ENCODE measurements at regions not wholly inside any gene's neighbourhood (a gene's known extent, or its start where the extent isn't known, plus 50 kb on each side); places are given as distances from the start of the nearest gene placed in this dataset.

- H2BK5ac ChIP-seq (ENCODE audit: low read depth, low read length) = no peak overlapping the region
- H3K14ac ChIP-seq (ENCODE audit: insufficient read length) = no peak overlapping the region
- no peak overlapping the region for H3K23ac ChIP-seq (ENCODE audit: insufficient read length)
- H3K9ac ChIP-seq (replicated peaks in 1 of 4; ENCODE audit: extremely low read depth in 1 of 4, low read depth in 3 of 4, low read length in 3 of 4) = no peak overlapping the region
- H4K91ac ChIP-seq (replicated peaks; ENCODE audit: insufficient read length, low read length) = no peak overlapping the region
- ChIA-PET CTCF (ENCODE audit: partially characterized antibody) (interaction anchor here (0.6 to 1.3 kb wide), 4 partner anchors 10 to 169 kb away, joined by 3 to 4 read pairs (median 3); no protein-coding TSS in a partner anchor), POLR2A (ENCODE audit: partially characterized antibody) (interaction anchor here (0.5 to 1.5 kb wide), 2 partner anchors 11 to 56 kb away, joined by 3 to 4 read pairs; no protein-coding TSS in a partner anchor)
- no peak overlapping the region for H2BK12ac ChIP-seq (ENCODE audit: low read depth, low read length)
- H4K5ac ChIP-seq (ENCODE audit: insufficient read length, low read depth, low read length) = no peak overlapping the region
- peaks cover 0 to 9% (median 2%) of the 10 kb centered on the region in 4 experiments; a peak in 3 of 7 replicates for H3K4me1 ChIP-seq (replicated peaks in 1 of 4; ENCODE audit: control insufficient read depth in 3 of 4, insufficient read depth in 4 of 4, low read length in 3 of 4)
- no peaks in the 10 kb centered on the region for H3K36me3 ChIP-seq (ENCODE audit: control insufficient read depth in 2 of 4, insufficient read depth in 4 of 4, low read length in 3 of 4)
- H2AK5ac ChIP-seq (ENCODE audit: low read depth, low read length) = no peak overlapping the region
- H3K79me1 ChIP-seq (ENCODE audit: low read depth, low read length) = no peaks in the 10 kb centered on the region
- H2BK120ac ChIP-seq (replicated peaks; ENCODE audit: low read depth, low read length) = no peak overlapping the region
- no peak overlapping the region for H2AFZ ChIP-seq (ENCODE audit: low read length)
- H4K8ac ChIP-seq (ENCODE audit: extremely low read depth, insufficient read depth, low read length) = no peak overlapping the region
- H3K27ac ChIP-seq (ENCODE audit: low read depth, low read length) = no peak overlapping the region
- no peak overlapping the region for H3K56ac ChIP-seq (replicated peaks; ENCODE audit: insufficient read length, low read depth, low read length)
- DNase-seq (ENCODE audit: low read depth in 1 of 2, low spot score in 2 of 2) (no peak), FAIRE-seq (no peak)
- no peak overlapping the region for H2BK15ac ChIP-seq (ENCODE audit: low read length)
- H3K79me2 ChIP-seq (ENCODE audit: control insufficient read depth in 1 of 2, insufficient read depth in 2 of 2, low read length in 2 of 2) = no peaks in the 10 kb centered on the region
- peaks cover 1% of the 10 kb centered on the region; the same call in 1 of the 2 replicates for H3K23me2 ChIP-seq (ENCODE audit: low read depth, low read length)
- H3K4me2 ChIP-seq (ENCODE audit: insufficient read depth in 1 of 2, low read depth in 2 of 2, low read length in 2 of 2) = no peak overlapping the region
- H3K18ac ChIP-seq (ENCODE audit: extremely low read depth, low read length) = no peak overlapping the region
- no peak overlapping the region for H3K4ac ChIP-seq (replicated peaks; ENCODE audit: insufficient read length, low read depth, low read length)
- TF ChIP-seq SIN3A (conservative IDR thresholded peaks at IDR 0.05 in 1 of 2, IDR thresholded peaks at IDR 0.05 in 1 of 2; ENCODE audit: low read depth in 1 of 2, low read length in 2 of 2) (no peak), SIX5 (IDR thresholded peaks at IDR 0.05; ENCODE audit: low read depth, low read length) (no peak), CTCF (IDR thresholded peaks at IDR 0.05; ENCODE audit: control extremely low read depth in 1 of 3, insufficient read depth in 1 of 3, low read depth in 1 of 3, low read length in 3 of 3) (no peak), BCL11A (IDR thresholded peaks at IDR 0.05; ENCODE audit: low read depth in 2 of 2, low read length in 2 of 2) (no peak), ATF2 (IDR thresholded peaks at IDR 0.05; ENCODE audit: low read length) (no peak), MAFK (IDR thresholded peaks at IDR 0.05; ENCODE audit: low read depth, low read length) (no peak), RFX5 (IDR thresholded peaks at IDR 0.05; ENCODE audit: borderline replicate concordance, low read depth, low read length) (no peak), SP4 (IDR thresholded peaks at IDR 0.05; ENCODE audit: low read length) (no peak), CEBPB (IDR thresholded peaks at IDR 0.05; ENCODE audit: low read depth, low read length) (no peak)
- WGBS, 2 experiments (ENCODE audit: extremely low coverage in 1 of 2, insufficient coverage in 1 of 2, insufficient read length in 1 of 2, insufficient replicate concordance in 2 of 2, low coverage in 1 of 2, low lambda C conversion rate in 2 of 2, missing lambda C conversion rate in 1 of 2) = 95% methylated on average over 4 of the region's 4 CpGs; no CpG with 5 or more reads in 1 of the 2 experiments
- H2BK20ac ChIP-seq (ENCODE audit: low read length) = no peak overlapping the region
- H3K27me3 ChIP-seq (replicated peaks in 1 of 4; ENCODE audit: control insufficient read depth in 3 of 4, extremely low read depth in 1 of 4, insufficient read depth in 3 of 4, low read length in 3 of 4) = no peaks in the 10 kb centered on the region
- H3K9me3 ChIP-seq (ENCODE audit: insufficient read depth in 2 of 2, low read depth in 1 of 2, low read length in 1 of 2) = no peaks in the 10 kb centered on the region
- H4K20me1 ChIP-seq (replicated peaks in 1 of 2; ENCODE audit: control insufficient read depth in 1 of 2, insufficient read depth in 2 of 2, low read length in 2 of 2) = no peaks in the 10 kb centered on the region
- no peak overlapping the region for H3K4me3 ChIP-seq (ENCODE audit: extremely low read depth in 1 of 4, insufficient read depth in 2 of 4, low read depth in 3 of 4, low read length in 4 of 4)
Measured at GRCh38 chr20:17850684-17851026, 117.9 kb downstream of the SNX5 start.

Measured in H1 (cell line).